ENCODE measurements at regions not wholly inside any gene's neighbourhood (a gene's known extent, or its start where the extent isn't known, plus 50 kb on each side); places are given as distances from the start of the nearest gene placed in this dataset.
A peak's percentile ranks its signal among the peaks of the same experiment; 100 is the strongest.

- no peak overlapping the region for H3K4me3 ChIP-seq
- H3K27ac ChIP-seq (ENCODE audit: low read depth in 1 of 2, low read length in 1 of 2), result no peak overlapping the region
- H3K36me3 ChIP-seq (ENCODE audit: control insufficient read depth in 4 of 4, insufficient read depth in 4 of 4, low read length in 4 of 4), result no peaks in the 10 kb centered on the region
- H3K9ac ChIP-seq (ENCODE audit: insufficient read depth in 1 of 2, low read length in 2 of 2), result no peak overlapping the region
- peaks cover 0 to 5% (median 0%) of the 10 kb centered on the region in 5 donors for H3K4me1 ChIP-seq (ENCODE audit: control insufficient read depth in 5 of 5, insufficient read depth in 5 of 5, low read length in 5 of 5)
- no peak for TF ChIP-seq CTCF (IDR thresholded peaks at IDR 0.05; ENCODE audit: control extremely low read depth, extremely low read depth)
- H3K27me3 ChIP-seq (ENCODE audit: control insufficient read depth in 3 of 3, insufficient read depth in 3 of 3, low read length in 2 of 3), result no peaks in the 10 kb centered on the region
- ATAC-seq (ENCODE audit: insufficient read depth, low FRiP score) (no peak), DNase-seq (no peak)
- WGBS, 2 donors, result 93 to 95% methylated on average over 7 of the region's 7 CpGs
- peaks cover 0 to 3% (median 0%) of the 10 kb centered on the region in 4 donors for H3K9me3 ChIP-seq (ENCODE audit: control insufficient read depth in 4 of 4, insufficient read depth in 3 of 4, low read length in 3 of 4)
Observed at GRCh38 chr4:187364851-187365250, 630.7 kb upstream of the ZFP42 start.

- DNase-seq (peak; percentile 37 to 63 (median 62)), ATAC-seq (ENCODE audit: insufficient read depth, low FRiP score) (no peak)
- TF ChIP-seq CTCF (IDR thresholded peaks at IDR 0.05; ENCODE audit: control extremely low read depth, extremely low read depth), result no peak
- WGBS, 2 donors, result 72 to 78% methylated on average over 3 of the region's 3 CpGs
- Histone ChIP-seq H3K9ac (ENCODE audit: insufficient read depth in 1 of 2, low read length in 2 of 2) (no peak overlapping the region), H3K9me3 (ENCODE audit: control insufficient read depth in 4 of 4, insufficient read depth in 3 of 4, low read length in 3 of 4) (peaks cover 0 to 3% (median 0%) of the 10 kb centered on the region in 4 donors), H3K27me3 (ENCODE audit: control insufficient read depth in 3 of 3, insufficient read depth in 3 of 3, low read length in 2 of 3) (no peaks in the 10 kb centered on the region), H3K4me3 (no peak overlapping the region), H3K36me3 (ENCODE audit: control insufficient read depth in 4 of 4, insufficient read depth in 4 of 4, low read length in 4 of 4) (no peaks in the 10 kb centered on the region), H3K27ac (ENCODE audit: low read depth in 1 of 2, low read length in 1 of 2) (no peak overlapping the region), H3K4me1 (ENCODE audit: control insufficient read depth in 5 of 5, insufficient read depth in 5 of 5, low read length in 5 of 5) (peaks cover 0 to 5% (median 0%) of the 10 kb centered on the region in 5 donors)
Observed at GRCh38 chr4:187366530-187366929, 629.0 kb upstream of the ZFP42 start.

- H3K4me3 ChIP-seq, result no peak overlapping the region
- H3K4me1 ChIP-seq (ENCODE audit: control insufficient read depth in 5 of 5, insufficient read depth in 5 of 5, low read length in 5 of 5), result peaks cover 0 to under 1% (median 0%) of the 10 kb centered on the region in 5 donors
- H3K27me3 ChIP-seq (ENCODE audit: control insufficient read depth in 3 of 3, insufficient read depth in 3 of 3, low read length in 2 of 3), result no peaks in the 10 kb centered on the region
- ATAC-seq (ENCODE audit: insufficient read depth, low FRiP score), result no peak
- TF ChIP-seq CTCF (IDR thresholded peaks at IDR 0.05; ENCODE audit: control extremely low read depth, extremely low read depth), result no peak
- no peak overlapping the region for H3K9ac ChIP-seq (ENCODE audit: insufficient read depth in 1 of 2, low read length in 2 of 2)
- no peak for DNase-seq
- H3K9me3 ChIP-seq (ENCODE audit: control insufficient read depth in 4 of 4, insufficient read depth in 3 of 4, low read length in 3 of 4), result peaks cover 0 to 3% (median 0%) of the 10 kb centered on the region in 4 donors
- no peak overlapping the region for H3K27ac ChIP-seq (ENCODE audit: low read depth in 1 of 2, low read length in 1 of 2)
- no peaks in the 10 kb centered on the region for H3K36me3 ChIP-seq (ENCODE audit: control insufficient read depth in 4 of 4, insufficient read depth in 4 of 4, low read length in 4 of 4)
Observed at GRCh38 chr4:187370918-187371317, 624.7 kb upstream of the ZFP42 start.

GRCh38 chr4:187378441-187378840 is 617.1 kb upstream of the ZFP42 start:
- Histone ChIP-seq H3K9me3 (ENCODE audit: control insufficient read depth in 4 of 4, insufficient read depth in 3 of 4, low read length in 3 of 4) (peaks cover 0 to 5% (median 2%) of the 10 kb centered on the region in 4 donors), H3K27me3 (ENCODE audit: control insufficient read depth in 3 of 3, insufficient read depth in 3 of 3, low read length in 2 of 3) (no peaks in the 10 kb centered on the region), H3K4me3 (no peak overlapping the region), H3K4me1 (ENCODE audit: control insufficient read depth in 5 of 5, insufficient read depth in 5 of 5, low read length in 5 of 5) (no peaks in the 10 kb centered on the region), H3K9ac (ENCODE audit: insufficient read depth in 1 of 2, low read length in 2 of 2) (no peak overlapping the region), H3K36me3 (ENCODE audit: control insufficient read depth in 4 of 4, insufficient read depth in 4 of 4, low read length in 4 of 4) (no peaks in the 10 kb centered on the region), H3K27ac (ENCODE audit: low read depth in 1 of 2, low read length in 1 of 2) (no peak overlapping the region)
- TF ChIP-seq CTCF (IDR thresholded peaks at IDR 0.05; ENCODE audit: control extremely low read depth, extremely low read depth), result no peak
- ATAC-seq (ENCODE audit: insufficient read depth, low FRiP score), result no peak
- WGBS, 2 donors, result 75 to 77% methylated on average over 3 of the region's 3 CpGs
- DNase-seq, result no peak
